Stimulated activated CD8-positive, alpha-beta memory T cell treated with anti-CD3 and anti-CD28 coated beads, Interleukin-15, amount 100 ng/mL, for 48 hours (primary cell): ENCODE measurements at regions not wholly inside any gene's neighbourhood (a gene's known extent, or its start where the extent isn't known, plus 50 kb on each side); places are given as distances from the start of the nearest gene placed in this dataset.

ENCODE experiments used
- DNase-seq, 2 donors: peaks; one replicate each; pipeline ENCODE4 v3.0.0-alpha.2; 2020; ENCODE audit warnings: low read depth in 2 of 2

DNA sequence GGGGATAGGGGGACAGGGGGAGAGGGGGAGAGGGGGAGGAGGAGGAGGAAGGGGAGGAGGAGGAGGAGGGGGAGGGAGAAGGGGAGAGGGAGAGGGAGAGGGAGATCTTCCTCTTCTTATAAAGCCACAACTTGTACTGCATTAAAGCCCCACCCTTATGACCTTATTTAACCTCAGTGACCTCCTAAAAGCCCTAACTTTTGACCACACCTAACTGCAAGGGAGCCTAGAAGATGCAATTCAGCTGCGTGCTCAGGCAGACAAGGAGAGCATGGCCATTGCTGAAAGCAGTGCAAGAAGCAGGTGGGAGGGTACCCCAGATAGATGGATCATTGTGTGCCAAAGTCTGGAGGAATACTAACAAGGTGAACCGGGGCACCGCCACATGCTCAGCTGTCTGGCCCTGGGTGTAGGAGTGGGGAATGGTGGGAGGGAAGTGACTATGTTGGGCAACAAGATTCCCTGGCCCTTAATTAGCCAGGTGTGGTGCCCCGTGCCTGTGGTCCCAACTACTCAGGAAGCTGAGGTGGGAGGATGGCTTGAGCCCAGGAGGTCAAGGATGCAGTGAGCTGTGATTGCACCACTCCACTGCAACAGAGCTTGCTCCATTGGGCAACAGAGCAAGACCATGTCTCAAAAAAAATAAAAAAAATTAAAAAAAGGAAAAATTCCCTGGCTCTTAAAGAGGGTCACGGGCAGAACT, 125.4 kb upstream of the BOD1 start:
- DNase-seq = no peak

DNA sequence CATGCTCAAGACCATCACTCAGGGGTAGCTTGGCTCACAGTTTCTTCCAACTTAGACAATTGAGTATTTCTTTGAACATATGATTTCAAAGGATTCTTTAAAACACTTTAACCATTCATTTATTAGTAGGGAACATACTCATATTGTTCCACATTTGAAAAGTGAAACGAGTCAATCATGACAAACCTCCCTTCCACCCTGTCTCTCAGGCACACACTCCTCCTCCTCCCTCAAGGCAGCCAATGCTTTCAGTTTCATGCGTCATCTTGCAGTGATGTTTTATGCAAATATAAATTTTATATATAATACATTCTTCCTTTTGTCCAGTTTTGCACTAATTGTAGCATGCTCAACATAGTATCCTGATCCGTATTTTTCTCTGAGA, 126.0 kb upstream of the BOD1 start:
- DNase-seq = no peak

DNA sequence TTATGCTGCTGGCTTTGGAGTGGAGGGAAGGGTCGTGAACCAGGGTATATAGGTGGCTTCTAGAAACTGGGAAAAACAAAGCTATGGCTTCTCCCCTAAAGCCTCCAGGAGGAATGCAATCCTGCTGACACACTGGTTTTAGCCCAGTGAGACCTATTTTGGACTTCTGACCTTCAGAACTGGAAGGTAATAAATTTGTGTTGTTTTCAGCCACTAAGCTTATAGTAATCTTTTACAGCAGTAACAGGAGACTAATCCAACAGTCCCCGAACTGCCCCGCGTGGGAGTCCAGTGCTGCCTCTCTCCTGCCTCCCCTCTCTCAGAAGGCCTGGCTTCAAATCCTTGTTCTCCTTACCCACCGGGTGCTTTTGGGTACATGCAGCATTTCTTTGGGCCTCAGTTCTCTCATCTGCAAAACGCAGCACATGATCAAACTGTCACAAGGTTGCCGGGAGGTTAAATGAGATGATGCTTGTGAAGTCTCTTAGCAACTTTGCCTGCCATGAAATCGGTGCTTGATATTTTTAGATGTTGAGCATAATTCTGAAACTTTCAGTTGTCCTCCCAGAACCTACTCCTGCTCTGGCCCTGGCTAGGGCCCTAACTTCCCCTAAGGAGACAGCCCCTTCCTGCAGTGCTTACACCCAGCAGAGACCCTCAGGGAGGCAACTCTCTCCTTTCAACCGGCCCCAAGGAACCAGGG, 127.3 kb upstream of the BOD1 start:
- no peak for DNase-seq

DNA sequence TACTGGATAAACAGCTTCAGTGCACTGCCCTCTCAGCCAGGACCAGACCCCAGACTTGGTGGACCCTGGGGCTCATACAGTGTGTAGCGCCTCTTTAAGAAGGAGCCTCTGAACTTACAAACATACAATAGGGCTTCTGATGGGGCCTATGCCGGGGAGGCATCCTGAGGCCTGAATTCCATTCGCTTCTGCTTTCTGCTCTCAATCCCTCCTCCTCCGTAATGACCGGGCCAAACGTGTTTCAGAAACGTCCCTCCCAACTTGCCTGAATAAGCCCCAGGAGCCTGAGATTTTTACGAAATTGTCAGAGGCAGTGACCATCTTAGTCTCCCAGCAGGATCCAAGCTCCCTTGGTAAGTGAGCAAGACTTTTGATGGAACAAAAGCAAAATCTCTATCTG, 128.1 kb upstream of the BOD1 start:
- no peak for DNase-seq

DNA sequence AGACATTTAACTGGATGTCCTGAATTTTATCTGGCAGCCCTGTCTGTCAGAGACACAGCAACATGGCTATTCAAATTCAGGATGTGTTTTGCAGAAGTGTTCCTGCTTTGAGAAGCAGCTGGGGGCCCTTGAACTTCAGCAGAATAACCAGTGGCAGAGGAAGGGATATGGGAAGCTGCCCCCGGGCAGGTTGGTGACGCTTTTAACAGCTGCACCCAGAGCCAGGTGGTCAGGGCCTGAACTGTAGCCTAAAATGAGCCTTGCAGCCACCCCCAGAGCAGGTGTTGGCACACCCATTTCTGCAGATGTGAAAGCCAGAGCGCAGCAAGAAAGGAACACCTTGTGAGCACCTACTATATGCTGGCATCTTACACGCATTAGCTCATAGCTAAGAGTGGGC, 128.7 kb upstream of the BOD1 start:
- DNase-seq = no peak

DNA sequence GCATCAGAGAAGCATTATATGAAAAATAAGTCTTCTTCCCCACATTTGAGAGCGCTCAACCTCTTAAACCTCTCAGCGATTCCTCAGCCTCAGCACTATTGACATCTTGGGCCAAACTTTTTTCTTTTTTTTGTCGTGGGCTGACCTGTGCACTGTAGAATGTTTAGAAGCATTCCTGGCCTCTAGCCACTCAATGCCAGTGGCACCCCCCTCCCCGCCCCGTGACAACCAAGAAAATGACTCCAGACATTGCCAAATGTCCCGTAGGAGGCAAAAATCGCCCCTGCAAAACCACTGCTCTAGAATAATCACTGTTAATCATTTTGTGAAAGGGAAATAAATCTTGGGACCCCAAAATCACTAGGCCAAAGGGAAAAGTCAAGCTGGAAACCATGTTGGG, 129.1 kb upstream of the BOD1 start:
- DNase-seq = no peak

DNA sequence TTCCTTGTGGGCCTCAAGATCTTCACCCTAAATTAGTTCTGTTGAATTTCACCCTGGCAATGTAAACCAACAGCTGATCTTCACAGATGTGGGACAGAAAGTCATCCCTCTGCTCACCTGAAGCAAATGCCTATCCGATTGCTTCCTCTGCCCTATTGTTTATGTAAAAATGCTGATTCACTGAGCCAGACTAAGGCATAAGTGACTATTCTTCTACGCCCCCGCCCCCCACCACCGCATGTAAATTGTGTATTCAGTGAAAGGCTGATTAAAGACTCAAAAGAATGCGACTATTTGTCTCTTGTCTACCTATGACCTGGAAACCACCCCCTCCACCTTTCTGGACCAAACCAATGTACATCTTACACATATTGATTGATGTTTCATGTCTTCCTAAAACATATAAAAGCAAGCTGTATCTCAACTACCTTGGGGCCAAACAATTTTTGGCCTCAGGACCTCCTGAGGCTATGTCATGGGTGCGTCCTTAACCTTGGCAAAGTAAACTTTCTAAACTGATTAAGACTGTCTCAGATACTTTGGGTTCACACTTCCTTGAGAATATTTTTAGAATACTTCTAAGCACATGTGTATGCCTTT, 129.7 kb upstream of the BOD1 start:
- DNase-seq = no peak

DNA sequence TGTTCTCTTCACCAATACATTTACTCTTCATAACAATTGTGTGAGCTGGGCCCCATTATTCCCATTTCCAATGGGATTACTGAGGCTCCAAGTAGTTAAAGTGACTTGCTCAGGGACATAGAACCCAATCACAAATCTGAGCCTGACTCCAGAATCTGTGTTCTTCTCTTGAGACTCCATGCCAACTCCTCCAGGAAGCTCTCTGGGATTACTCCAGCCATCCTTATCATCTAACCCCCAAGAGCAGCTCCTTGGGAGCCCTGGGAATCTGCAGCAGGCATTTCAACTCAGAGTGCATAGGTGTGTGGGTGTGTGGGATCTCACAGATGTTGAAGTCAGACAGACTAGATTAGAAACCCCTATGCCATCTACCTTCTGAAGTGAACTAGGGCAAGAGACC, 131.4 kb upstream of the BOD1 start:
- DNase-seq = no peak

DNA sequence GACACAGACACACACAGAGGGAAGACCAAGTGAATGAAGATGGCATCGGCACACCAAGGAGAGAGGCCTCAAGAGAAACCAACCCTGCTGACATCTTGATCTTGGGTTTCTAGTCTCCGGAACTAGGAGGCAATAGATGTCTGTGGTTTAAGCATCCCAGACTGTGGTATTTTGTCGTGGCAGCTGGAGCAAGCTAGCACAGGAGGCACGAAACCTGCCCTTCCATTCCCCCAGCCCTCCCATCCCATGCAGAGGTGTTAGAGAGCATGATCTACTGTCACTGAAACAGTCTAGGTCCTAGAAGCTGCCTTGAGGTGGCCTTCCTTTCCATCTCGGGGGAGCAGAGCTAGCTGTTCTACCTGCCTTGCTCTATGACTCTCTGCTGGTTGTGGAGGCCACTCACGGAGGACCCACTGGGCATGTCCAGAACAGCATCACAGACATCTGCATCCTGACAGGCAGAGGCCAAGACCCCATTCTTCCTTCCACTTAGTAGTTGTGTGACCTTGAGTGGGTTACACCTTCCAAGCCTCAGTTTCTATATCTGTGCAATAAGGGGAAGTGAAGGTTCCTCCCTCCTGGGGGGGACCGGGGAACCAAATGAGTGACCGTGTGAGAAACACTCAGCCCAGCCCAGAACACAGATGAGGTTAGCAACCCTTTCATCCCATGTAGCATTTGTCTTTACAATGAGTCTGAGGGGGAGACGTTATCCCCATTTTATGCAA, 134.3 kb upstream of the BOD1 start:
- no peak for DNase-seq

DNA sequence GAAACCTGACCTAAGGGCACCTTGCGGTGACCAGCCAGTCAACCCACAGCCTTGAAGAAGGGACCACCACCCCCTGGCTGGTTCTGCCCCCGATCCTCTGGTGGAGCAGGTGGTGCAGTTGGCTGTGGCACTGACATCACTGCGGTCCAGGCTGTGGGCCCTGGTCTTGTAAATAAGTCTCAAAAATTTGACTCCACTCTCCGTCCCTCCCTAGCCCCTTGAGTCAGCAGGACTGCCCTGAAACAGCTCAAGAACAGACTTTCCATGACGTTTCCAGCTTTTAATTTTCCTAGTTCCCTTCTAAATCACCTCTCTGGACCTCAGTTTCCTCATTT, 134.8 kb upstream of the BOD1 start:
- DNase-seq = no peak

DNA sequence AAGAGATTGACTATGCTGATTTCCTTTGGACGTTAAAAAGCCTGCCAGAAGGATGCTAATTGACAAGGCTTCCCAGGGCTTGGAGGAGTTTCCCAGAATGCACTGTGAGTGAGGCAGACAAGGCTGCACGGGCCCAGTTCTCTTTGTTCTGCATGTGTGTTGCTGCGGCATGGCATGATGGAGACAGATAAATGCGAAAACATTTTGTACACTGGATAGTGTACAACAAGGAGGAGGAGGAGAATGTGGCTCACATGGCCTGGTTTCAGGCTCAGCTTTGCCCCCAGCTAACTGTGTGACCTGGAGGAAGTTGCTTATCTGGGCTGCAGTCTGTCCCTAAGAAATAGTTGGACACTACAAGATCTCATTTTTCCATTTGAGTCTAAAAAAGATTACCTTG, 135.5 kb upstream of the CPEB4 start:
- DNase-seq = no peak

DNA sequence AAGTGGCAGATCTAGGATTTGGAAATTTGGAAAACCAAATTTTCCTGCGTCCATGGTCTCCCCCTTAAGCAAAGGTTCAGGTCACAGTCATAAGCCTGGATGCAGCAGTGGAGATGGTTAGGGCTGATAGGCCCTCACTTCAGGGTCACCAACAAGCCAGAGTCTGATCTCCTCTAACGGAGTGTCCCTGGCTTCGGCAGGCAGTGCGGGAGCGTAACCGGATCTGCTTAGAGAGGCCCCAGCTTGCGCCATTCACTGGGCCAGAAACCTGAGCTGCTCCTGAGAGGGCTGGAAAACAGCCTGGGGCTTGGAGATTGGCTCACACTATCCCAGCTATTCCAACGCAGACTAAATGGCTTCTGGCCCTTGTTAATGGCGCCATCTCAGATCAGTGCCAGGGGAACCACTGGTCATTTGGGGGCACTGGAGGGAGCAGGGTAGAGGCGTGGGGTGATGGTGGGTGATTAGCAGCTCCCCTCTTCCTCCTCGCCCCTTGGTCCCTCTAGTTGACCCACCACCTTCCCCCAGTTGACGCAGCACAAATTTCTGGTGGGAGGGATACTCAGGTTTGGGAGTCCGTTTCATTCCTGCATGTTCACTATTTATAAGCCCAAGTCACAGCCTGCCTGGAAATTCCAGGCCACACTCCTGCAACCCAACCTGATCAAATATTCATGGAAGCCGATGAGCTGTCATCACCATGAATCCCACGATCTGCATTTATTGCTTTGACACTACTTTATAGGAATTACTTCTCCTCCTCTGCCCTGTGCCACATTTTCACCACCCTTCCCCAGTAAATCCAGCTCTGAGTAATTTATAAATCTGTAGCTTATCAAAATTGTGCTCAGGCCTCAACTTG, 134.6 kb upstream of the CPEB4 start:
- no peak for DNase-seq

DNA sequence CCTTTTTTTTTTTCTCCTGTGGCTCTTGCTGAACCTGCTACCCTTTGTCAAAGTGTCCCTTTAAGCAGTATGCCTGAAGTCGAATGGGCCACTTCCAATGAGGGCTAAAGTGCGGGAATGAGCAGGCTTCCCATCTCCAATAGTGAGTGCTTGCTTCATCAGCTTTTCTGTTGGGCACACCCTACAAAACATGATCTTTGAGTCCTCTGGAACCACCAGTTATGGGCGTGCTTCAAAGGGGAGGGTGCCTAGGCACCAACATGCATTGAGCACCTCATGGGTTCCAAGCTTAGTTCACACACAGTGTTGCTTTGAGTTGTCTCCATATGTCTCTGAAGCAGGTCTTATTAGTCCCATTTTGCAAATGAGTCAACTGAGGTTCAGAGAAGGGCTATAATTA, 132.8 kb upstream of the CPEB4 start:
- no peak for DNase-seq

DNA sequence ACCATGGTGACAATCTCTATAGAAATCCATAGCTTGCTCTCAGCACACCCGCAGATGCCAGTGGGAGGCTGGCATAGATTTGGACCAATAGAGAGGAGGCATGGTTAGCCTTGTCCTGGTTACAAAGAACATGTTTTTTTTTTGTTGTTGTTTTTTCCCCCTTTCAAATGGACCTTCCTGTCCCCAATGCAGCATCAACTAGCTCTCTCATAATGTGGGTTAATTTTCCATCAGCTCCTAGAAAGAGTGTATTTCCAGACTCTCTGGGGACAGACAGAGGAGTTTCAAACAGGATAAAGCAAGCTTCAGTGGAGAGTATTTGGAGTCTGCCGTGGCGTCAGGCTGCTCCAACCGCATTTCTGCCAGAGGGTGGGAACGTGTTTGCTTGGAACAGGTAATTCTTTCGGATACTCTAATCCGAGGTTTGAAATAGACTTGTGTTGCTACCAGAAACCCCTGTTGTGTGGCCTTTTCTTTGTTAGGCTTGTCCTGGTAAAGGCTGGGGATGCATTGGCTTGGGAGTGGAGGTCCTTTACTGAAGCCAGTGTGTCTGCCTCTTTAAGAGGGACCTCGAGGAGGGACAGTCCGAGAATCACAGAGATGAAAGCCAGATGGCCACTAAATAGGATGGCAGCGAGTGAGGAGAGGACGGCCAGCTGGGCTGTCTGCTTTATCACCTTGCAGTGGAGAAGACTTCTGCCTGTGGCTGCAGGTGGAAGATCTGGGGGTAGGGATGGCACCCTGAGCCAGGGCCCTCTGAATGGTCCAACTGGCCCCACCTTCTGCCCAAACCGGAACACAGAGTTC, 130.5 kb upstream of the CPEB4 start:
- no peak for DNase-seq

DNA sequence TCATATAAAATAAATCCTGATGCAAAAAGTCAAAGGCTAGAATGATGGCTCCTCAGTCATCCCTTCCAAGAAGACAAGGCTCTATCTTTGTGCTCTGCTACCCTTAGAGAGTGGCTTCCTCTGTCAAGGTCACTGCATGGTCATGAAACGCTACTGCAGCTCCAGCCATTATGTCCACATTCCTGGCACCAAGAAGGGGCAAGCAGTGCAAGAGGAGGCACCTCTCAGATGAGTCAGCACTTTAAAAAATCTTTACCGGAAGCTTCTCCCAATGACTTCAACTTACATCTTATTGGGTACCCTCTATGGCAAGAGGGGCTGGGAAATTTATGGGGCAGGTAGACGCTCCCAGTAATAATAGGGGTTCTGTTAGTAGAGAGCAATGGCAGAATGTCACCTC, 129.5 kb upstream of the CPEB4 start:
- DNase-seq = no peak

DNA sequence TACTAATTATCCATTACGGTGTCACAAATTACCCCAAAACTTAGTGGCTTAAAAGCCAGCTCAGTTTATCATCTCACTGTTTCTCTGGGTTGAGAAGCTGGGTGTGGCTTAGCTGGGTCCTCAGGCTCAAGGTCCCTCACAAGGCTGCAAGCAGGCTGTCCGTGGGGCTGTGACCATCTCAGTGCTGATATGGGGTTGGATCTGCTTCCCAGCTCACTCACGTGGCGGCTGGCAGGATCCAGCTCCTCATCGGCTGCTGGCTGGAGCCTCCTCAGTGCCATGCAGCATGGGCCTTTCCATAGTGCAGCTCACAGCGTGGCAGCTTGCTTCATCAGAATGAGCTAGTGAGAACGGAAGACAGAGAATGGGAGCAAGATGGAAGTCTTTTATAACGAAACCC, 128.5 kb upstream of the CPEB4 start:
- DNase-seq = no peak

DNA sequence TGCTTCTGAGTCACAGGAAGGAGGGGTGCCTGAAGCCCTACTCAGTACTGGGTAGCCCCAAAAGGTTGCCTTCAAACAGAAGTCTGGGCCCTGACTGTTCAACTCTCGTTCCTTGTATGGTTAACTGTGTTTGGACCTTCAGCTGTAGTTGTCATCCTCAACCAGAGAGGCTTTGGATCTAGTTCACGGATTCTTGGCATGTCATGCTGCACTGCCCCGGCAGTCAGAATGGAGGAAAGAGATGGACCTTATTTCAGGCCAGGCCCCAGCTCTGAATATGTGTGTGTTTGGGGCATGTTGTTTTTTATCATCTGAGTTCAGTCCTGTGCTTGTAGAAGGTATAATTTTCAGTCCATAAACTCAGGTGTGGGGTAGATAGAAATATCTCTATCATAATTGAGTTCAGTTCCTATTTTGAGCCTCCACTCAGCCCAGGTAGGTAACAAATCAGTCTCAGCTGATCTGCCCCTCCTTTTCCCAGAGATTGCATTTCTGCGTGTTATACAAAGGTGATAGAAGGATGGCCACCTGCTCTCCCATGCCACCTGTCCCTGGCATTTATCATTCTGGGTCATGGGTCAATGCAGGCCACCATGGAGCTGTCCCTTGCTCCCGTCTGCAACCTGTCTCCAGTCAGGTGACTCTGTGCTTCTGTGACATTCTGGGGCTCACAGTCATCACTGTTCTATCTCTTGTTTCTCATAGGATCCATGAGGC, 127.5 kb upstream of the CPEB4 start:
- no peak for DNase-seq

DNA sequence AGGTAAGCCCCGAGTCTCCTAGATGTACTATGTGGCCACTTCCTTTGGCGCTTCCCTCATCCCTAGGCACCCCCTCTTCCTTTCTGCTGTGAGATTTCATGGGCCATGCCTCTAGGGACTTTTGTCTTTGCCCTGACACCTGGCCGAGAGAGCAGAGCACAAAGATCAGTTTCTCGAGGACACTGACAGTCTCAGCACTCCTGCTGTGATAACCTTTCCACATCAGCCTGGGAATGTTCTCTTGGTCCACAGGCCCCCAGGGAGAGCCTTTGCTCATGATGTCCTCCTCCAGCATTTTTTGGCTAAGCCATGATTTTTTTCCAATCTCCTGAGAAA, 127.0 kb upstream of the CPEB4 start:
- no peak for DNase-seq

DNA sequence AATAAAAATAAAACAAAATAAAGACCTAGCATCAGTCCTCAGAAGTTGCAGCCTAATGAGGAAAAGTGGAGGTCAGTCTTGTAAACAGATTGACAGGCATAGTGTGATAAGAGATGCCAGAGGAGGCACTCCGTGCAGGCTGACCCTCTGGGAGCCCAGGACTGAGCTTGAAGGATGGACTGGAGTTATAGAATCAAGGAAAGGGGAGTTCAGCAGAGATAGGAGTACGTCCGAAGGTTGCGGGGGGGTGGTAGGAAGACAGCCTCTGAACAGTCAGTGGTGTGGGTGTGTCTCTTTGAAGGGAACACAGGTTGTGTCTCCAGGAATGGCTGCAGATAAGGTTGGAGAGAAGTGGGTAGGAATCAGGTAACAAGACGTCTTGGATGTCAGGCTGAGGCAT, 126.1 kb upstream of the CPEB4 start:
- no peak for DNase-seq

DNA sequence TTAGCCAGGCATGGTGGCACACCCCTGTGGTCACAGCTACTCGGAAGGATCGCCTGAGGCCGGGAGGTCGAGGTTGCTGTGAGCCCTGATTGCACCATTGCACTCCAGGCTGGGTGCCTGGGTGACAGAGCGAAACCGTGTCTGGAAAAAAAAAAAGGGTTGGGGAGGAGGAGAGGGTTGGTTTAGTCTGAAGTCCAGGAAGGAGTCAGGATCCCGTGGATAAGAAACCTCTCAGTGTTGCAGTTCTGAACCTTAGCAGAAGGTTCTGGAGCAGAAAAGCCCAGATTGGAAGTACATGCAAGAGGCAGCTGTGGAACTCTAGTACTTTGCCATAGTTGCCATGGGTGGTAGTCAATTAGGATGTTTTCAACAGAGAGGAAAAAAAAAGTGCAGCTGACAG, 125.2 kb upstream of the CPEB4 start:
- DNase-seq = no peak

DNA sequence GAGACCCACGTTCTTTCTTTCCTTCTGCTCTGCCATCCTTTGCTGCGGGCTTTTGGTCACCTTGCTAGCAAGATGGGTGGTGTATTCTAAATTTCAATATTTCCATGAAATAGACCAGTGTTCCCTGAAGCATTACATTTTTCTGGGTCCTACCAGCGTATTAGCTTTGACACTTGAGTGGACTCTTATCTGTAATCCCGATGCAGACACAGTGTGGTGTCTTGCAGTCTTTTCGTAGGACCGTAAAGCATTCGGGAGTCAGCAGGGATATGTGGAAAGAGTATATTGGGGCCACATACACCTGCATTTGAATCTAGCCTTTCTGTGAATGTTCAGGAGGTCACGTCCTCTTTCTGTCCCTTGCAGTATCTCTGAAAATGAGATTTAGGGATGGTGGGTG, 124.7 kb upstream of the CPEB4 start:
- no peak for DNase-seq
